Prostate gland (tissue), 2 donors: ENCODE measurements at regions not wholly inside any gene's neighbourhood (a gene's known extent, or its start where the extent isn't known, plus 50 kb on each side); places are given as distances from the start of the nearest gene placed in this dataset.

Experiments
- DNase-seq: peaks from one replicate; pipeline ENCODE4 v3.0.0-alpha.2; 2019; ENCODE audit warnings: low spot score
- H3K27ac ChIP-seq, 2 donors: fragments of 200-600 bp; sonication (generic); 2 replicates each; pipeline ENCODE4 v1.5.1; 2017 to 2019
- H3K27me3 ChIP-seq: fragments of 200-600 bp; sonication (generic); replicated peaks from 2 replicates; pipeline ENCODE4 v1.5.1; 2019; ENCODE audit not compliant: insufficient read depth
- H3K36me3 ChIP-seq, 2 donors: fragments of 200-600 bp; sonication (generic); 1 replicate in 1 of 2; 2 replicates in 1 of 2; pipeline versions ENCODE4 v1.5.1 to v1.8.1; 2017 to 2019
- H3K4me1 ChIP-seq: fragments of 200-600 bp; sonication (generic); replicated peaks from 2 replicates; pipeline ENCODE4 v1.5.1; 2019
- H3K4me3 ChIP-seq, 2 donors: fragments of 200-600 bp; sonication (generic); 2 replicates each; pipeline ENCODE4 v1.5.1; 2017 to 2019
- H3K9me3 ChIP-seq: fragments of 200-600 bp; sonication (generic); 2 replicates; pipeline ENCODE4 v1.5.1; 2017
- POLR2A ChIP-seq: fragments of 450-650 bp; IDR thresholded peaks from one replicate; pipeline ENCODE4 v1.6.1; 2016; ENCODE audit warnings: antibody characterized with exemption, mild to moderate bottlenecking
- POLR2AphosphoS5 ChIP-seq: sonication (generic); formaldehyde crosslinking; IDR thresholded peaks from one replicate; pipeline ENCODE4 v1.6.1; 2017; ENCODE audit warnings: antibody characterized with exemption
- WGBS: methylation state at CpG from one replicate; pipeline ENCODE4 v1.1.5; 2018; 5-methylcytosine and 5-hydroxymethylcytosine counted together
- intact Hi-C: fragments of 100-400 bp; cut with DNase I; formaldehyde crosslinking; loops from one replicate; pipeline ENCODE4 v1.14.2; 2022
- TF ChIP-seq, protein P1 (sequence below), 4 experiments: fragments of 200-600 bp in 2 of 4; fragments of 450-650 bp in 2 of 4; sonication (generic) in 2 of 4; IDR thresholded peaks; 1 replicate in 3 of 4; 2 replicates in 1 of 4; pipeline ENCODE4 v1.5.1; 2016 to 2019; ENCODE audit warnings: antibody characterized with exemption in 4 of 4, mild to moderate bottlenecking in 2 of 4, moderate library complexity in 2 of 4

- Histone ChIP-seq H3K27ac (no peak overlapping the region), H3K9me3 (no peaks in the 10 kb centered on the region), H3K27me3 (no peaks in the 10 kb centered on the region), H3K4me1 (no peaks in the 10 kb centered on the region), H3K36me3 (no peaks in the 10 kb centered on the region), H3K4me3 (no peak overlapping the region)
- intact Hi-C loops, result no loop called here
- TF ChIP-seq POLR2AphosphoS5, result no peak
- TF ChIP-seq POLR2A, result no peak
- TF ChIP-seq, protein P1, sequence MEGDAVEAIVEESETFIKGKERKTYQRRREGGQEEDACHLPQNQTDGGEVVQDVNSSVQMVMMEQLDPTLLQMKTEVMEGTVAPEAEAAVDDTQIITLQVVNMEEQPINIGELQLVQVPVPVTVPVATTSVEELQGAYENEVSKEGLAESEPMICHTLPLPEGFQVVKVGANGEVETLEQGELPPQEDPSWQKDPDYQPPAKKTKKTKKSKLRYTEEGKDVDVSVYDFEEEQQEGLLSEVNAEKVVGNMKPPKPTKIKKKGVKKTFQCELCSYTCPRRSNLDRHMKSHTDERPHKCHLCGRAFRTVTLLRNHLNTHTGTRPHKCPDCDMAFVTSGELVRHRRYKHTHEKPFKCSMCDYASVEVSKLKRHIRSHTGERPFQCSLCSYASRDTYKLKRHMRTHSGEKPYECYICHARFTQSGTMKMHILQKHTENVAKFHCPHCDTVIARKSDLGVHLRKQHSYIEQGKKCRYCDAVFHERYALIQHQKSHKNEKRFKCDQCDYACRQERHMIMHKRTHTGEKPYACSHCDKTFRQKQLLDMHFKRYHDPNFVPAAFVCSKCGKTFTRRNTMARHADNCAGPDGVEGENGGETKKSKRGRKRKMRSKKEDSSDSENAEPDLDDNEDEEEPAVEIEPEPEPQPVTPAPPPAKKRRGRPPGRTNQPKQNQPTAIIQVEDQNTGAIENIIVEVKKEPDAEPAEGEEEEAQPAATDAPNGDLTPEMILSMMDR (IDR thresholded peaks at IDR 0.05), result no peak
- no peak for DNase-seq
Observed at GRCh38 chr2:168375195-168375798, 80.8 kb upstream of the CERS6 start.

- intact Hi-C loops, result no loop called here
Observed at GRCh38 chr2:168378960-168379669, 77.0 kb upstream of the CERS6 start.

DNA sequence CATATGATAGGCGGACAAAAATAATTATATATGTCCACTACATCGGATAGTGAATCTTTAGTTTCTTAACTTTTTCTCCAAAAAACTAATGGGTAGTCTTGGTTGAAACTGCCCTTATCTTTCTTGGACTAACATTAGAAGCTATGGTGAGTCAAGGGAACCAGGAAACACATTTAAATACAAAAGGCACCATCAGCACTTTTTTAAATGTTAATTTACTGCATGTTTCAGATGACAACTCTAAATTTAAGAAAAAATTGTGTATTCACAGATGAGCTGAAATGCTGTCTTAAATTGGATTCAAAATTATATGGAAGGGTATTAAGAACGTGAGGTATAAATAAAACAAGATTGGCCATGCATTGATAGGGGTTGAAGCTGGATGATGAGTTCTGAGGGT, 75.6 kb upstream of the CERS6 start:
- Histone ChIP-seq H3K4me1 (no peaks in the 10 kb centered on the region), H3K27me3 (no peaks in the 10 kb centered on the region), H3K4me3 (no peak overlapping the region), H3K27ac (no peak overlapping the region), H3K36me3 (no peaks in the 10 kb centered on the region), H3K9me3 (no peaks in the 10 kb centered on the region)
- TF ChIP-seq POLR2A (no peak), POLR2AphosphoS5 (no peak)
- TF ChIP-seq, protein P1 (IDR thresholded peaks at IDR 0.05), result no peak
- WGBS, result 93% methylated on average over 3 of the region's 3 CpGs
- no peak for DNase-seq
- intact Hi-C loops, result no loop called here

More at GRCh38 chr2:168378960-168379669, 77.0 kb upstream of the CERS6 start:
- TF ChIP-seq POLR2A (no peak), POLR2AphosphoS5 (no peak)
- TF ChIP-seq, protein P1 (IDR thresholded peaks at IDR 0.05), result no peak
- H3K4me3 ChIP-seq, result no peak overlapping the region
- no peaks in the 10 kb centered on the region for H3K9me3 ChIP-seq
- H3K27me3 ChIP-seq, result no peaks in the 10 kb centered on the region
- no peak overlapping the region for H3K27ac ChIP-seq
- no peaks in the 10 kb centered on the region for H3K36me3 ChIP-seq
- DNase-seq, result no peak
- WGBS, result 94% methylated on average over 7 of the region's 7 CpGs
- no peaks in the 10 kb centered on the region for H3K4me1 ChIP-seq

DNA sequence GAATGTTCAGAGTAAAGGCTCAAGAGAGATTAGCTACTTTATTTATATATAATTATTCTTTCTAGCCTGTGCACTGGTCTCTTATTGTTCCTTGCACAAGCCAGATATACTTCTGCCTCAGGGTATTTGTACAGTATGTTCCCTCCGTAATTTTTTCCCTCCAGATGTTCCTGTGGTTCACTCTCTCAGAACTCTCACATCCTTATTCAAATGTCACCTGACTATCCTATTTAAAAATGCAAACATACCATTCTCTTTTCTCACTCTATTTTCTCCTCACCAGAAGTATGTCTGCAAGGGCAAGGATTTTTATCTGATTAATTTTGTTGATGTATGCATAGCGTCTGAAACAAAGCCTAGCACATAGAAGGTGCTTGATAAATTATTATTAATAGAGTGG, 64.0 kb upstream of the CERS6 start:
- no peaks in the 10 kb centered on the region for H3K27me3 ChIP-seq
- no peak for TF ChIP-seq POLR2AphosphoS5
- TF ChIP-seq, protein P1 (IDR thresholded peaks at IDR 0.05), result no peak
- no peak for TF ChIP-seq POLR2A
- H3K9me3 ChIP-seq, result no peaks in the 10 kb centered on the region
- no peaks in the 10 kb centered on the region for H3K36me3 ChIP-seq
- no peak overlapping the region for H3K4me3 ChIP-seq
- 32% methylated on average over 2 of the region's 2 CpGs for WGBS
- DNase-seq, result no peak
- intact Hi-C loops, result no loop called here
- no peak overlapping the region for H3K27ac ChIP-seq
- no peaks in the 10 kb centered on the region for H3K4me1 ChIP-seq

- H3K4me1 ChIP-seq, result no peaks in the 10 kb centered on the region
- TF ChIP-seq POLR2AphosphoS5 (no peak), POLR2A (no peak)
- TF ChIP-seq, protein P1 (IDR thresholded peaks at IDR 0.05), result no peak
- H3K36me3 ChIP-seq, result no peaks in the 10 kb centered on the region
- H3K9me3 ChIP-seq, result no peaks in the 10 kb centered on the region
- no peaks in the 10 kb centered on the region for H3K27me3 ChIP-seq
- WGBS, result 93% methylated on average over 4 of the region's 4 CpGs
- intact Hi-C loops, result no loop called here
- no peak overlapping the region for H3K4me3 ChIP-seq
- no peak overlapping the region for H3K27ac ChIP-seq
- no peak for DNase-seq
Observed at GRCh38 chr2:168392797-168393196, 63.3 kb upstream of the CERS6 start.
